Fibroblast of lung (primary cell): ENCODE measurements at regions not wholly inside any gene's neighbourhood (a gene's known extent, or its start where the extent isn't known, plus 50 kb on each side); places are given as distances from the start of the nearest gene placed in this dataset.

Experiments
- DNase-seq, 2 donors: peaks; one replicate each; pipeline versions ENCODE4 v3.0.0 to v3.0.0-alpha.2; 2010; ENCODE audit warnings: low read depth in 2 of 2
- H2AFZ ChIP-seq: 2 replicates; pipeline ENCODE4 v1.5.1; 2012; ENCODE audit warnings: low read length, control low read depth, inconsistent platforms
- H3K27ac ChIP-seq: 2 replicates; pipeline ENCODE4 v1.5.1; 2011; ENCODE audit warnings: low read length, control low read depth; ENCODE audit not compliant: insufficient read depth
- H3K27me3 ChIP-seq: 2 replicates; pipeline ENCODE4 v1.5.1; 2011; ENCODE audit warnings: mild to moderate bottlenecking, low read length; ENCODE audit not compliant: control insufficient read depth, insufficient read depth
- H3K36me3 ChIP-seq: 2 replicates; pipeline ENCODE4 v1.5.1; 2011; ENCODE audit warnings: low read length; ENCODE audit not compliant: control insufficient read depth, insufficient read depth
- H3K4me1 ChIP-seq: 2 replicates; pipeline ENCODE4 v1.5.1; 2011; ENCODE audit warnings: low read length; ENCODE audit not compliant: control insufficient read depth, insufficient read depth; ENCODE audit errors: extremely low read depth
- H3K4me2 ChIP-seq: 2 replicates; pipeline ENCODE4 v1.5.1; 2011; ENCODE audit warnings: low read length, control low read depth; ENCODE audit not compliant: insufficient read depth; ENCODE audit errors: extremely low read depth
- H3K4me3 ChIP-seq, 4 experiments: fragments of 200-600 bp in 1 of 4; sonication (generic) in 1 of 4; replicated peaks in 1 of 4; 2 replicates each; pipeline ENCODE4 v1.5.1; 2011 to 2016; ENCODE audit warnings: low read length in 4 of 4, low read depth in 3 of 4, mild to moderate bottlenecking in 3 of 4, control low read depth in 2 of 4, inconsistent platforms in 1 of 4, mixed read lengths in 1 of 4; ENCODE audit not compliant: insufficient read depth in 1 of 4; ENCODE audit errors: control extremely low read depth in 1 of 4
- H3K79me2 ChIP-seq: 2 replicates; pipeline ENCODE4 v1.5.1; 2012; ENCODE audit warnings: mild to moderate bottlenecking, low read length, inconsistent platforms; ENCODE audit not compliant: control insufficient read depth, insufficient read depth
- H3K9ac ChIP-seq: 2 replicates; pipeline ENCODE4 v1.5.1; 2011; ENCODE audit warnings: mild to moderate bottlenecking, low read length, control low read depth; ENCODE audit not compliant: insufficient read depth
- H3K9me3 ChIP-seq: 2 replicates; pipeline ENCODE4 v1.5.1; 2012; ENCODE audit warnings: low read depth, low read length; ENCODE audit not compliant: control insufficient read depth, insufficient read depth
- H4K20me1 ChIP-seq: 2 replicates; pipeline ENCODE4 v1.5.1; 2011; ENCODE audit warnings: low read length; ENCODE audit not compliant: control insufficient read depth, insufficient read depth; ENCODE audit errors: extremely low read depth
- CTCF ChIP-seq, 2 donors: IDR thresholded peaks in 1 of 2; conservative IDR thresholded peaks in 1 of 2; 1 replicate in 1 of 2; 2 replicates in 1 of 2; pipeline ENCODE4 v1.5.1; 2011 to 2012; ENCODE audit warnings: low read length in 2 of 2, control low read depth in 1 of 2, inconsistent platforms in 1 of 2, low read depth in 1 of 2, mild to moderate bottlenecking in 1 of 2
- EZH2 ChIP-seq: IDR thresholded peaks from 2 replicates; pipeline ENCODE4 v1.5.1; 2012; ENCODE audit warnings: low read length, control low read depth, mild to moderate bottlenecking; ENCODE audit errors: missing control alignments

DNA sequence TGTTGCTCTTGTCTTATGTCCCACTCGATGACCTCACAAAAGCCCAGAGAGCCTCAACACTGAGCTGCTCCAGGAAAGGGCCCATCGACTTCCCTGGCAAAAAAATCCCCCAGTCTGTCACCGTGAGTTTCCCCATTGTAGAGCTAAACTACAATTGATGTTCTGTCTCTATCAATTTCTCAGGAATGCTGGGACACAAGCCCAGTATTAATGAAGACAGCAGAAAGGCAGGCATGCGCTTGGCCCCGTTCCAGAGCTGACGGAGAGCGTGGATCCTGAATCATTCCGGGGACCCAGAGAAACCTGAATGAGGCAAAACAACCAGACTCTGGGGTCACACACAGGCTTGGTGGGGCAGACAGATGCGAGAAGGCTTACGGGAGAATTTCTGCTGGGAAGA is 146.9 kb downstream of the TTC32 start:
- no peak overlapping the region for H3K27ac ChIP-seq
- H3K9ac ChIP-seq = no peak overlapping the region
- no peak overlapping the region for H3K4me3 ChIP-seq
- H3K4me2 ChIP-seq = no peak overlapping the region
- no peak overlapping the region for H2AFZ ChIP-seq
- peak in 1 of 2 donors; percentile 60 for DNase-seq
- no peaks in the 10 kb centered on the region for H3K9me3 ChIP-seq
- no peaks in the 10 kb centered on the region for H3K4me1 ChIP-seq
- no peaks in the 10 kb centered on the region for H3K79me2 ChIP-seq
- no peaks in the 10 kb centered on the region for H3K36me3 ChIP-seq
- TF ChIP-seq EZH2 = no peak
- TF ChIP-seq CTCF (conservative IDR thresholded peaks at IDR 0.05 in 1 of 2, IDR thresholded peaks at IDR 0.05 in 1 of 2; ENCODE audit: low read depth in 1 of 2, low read length in 2 of 2) = no peak
- H3K27me3 ChIP-seq = no peaks in the 10 kb centered on the region
- H4K20me1 ChIP-seq = no peaks in the 10 kb centered on the region

DNA sequence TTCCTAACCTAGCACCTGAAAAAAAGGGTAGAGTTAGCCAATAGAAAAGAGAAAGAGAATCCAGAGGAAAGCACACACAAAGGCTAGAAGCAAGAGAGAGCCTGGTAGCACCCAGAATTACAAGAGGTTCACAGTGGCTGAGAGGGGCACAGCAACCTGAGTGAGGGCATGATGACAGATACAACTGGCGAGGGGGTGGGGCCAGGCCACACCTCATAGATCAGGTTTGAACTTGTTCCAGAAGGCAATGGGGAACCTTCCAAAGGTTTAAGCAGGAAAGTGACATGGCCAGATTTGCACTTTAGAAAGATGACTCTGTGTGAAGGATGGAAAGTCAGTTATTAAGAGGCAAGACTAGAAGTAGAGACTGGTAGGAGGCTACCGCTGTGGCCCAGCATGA is 148.0 kb downstream of the TTC32 start:
- no peaks in the 10 kb centered on the region for H3K36me3 ChIP-seq
- TF ChIP-seq EZH2 (no peak), CTCF (conservative IDR thresholded peaks at IDR 0.05 in 1 of 2, IDR thresholded peaks at IDR 0.05 in 1 of 2; ENCODE audit: low read depth in 1 of 2, low read length in 2 of 2) (no peak)
- DNase-seq = no peak
- no peaks in the 10 kb centered on the region for H3K27me3 ChIP-seq
- H3K4me1 ChIP-seq = no peaks in the 10 kb centered on the region
- H2AFZ ChIP-seq = no peak overlapping the region
- H4K20me1 ChIP-seq = no peaks in the 10 kb centered on the region
- H3K9ac ChIP-seq = no peak overlapping the region
- no peaks in the 10 kb centered on the region for H3K9me3 ChIP-seq
- H3K4me2 ChIP-seq = no peak overlapping the region
- no peaks in the 10 kb centered on the region for H3K79me2 ChIP-seq
- H3K4me3 ChIP-seq = no peak overlapping the region
- no peak overlapping the region for H3K27ac ChIP-seq

- Histone ChIP-seq H3K9me3 (no peaks in the 10 kb centered on the region), H2AFZ (no peak overlapping the region), H3K36me3 (no peaks in the 10 kb centered on the region), H3K79me2 (no peaks in the 10 kb centered on the region), H3K4me3 (no peak overlapping the region), H4K20me1 (no peaks in the 10 kb centered on the region), H3K27me3 (no peaks in the 10 kb centered on the region), H3K4me2 (no peak overlapping the region), H3K4me1 (no peaks in the 10 kb centered on the region), H3K27ac (no peak overlapping the region), H3K9ac (no peak overlapping the region)
- DNase-seq = peak; percentile 28 to 31
- no peak for TF ChIP-seq CTCF (conservative IDR thresholded peaks at IDR 0.05 in 1 of 2, IDR thresholded peaks at IDR 0.05 in 1 of 2; ENCODE audit: low read depth in 1 of 2, low read length in 2 of 2)
- TF ChIP-seq EZH2 = no peak
Measured at GRCh38 chr2:19753314-19753713, 148.5 kb downstream of the TTC32 start.
